HEK293T (cell line): ENCODE measurements at regions not wholly inside any gene's neighbourhood (a gene's known extent, or its start where the extent isn't known, plus 50 kb on each side); places are given as distances from the start of the nearest gene placed in this dataset.

ENCODE experiments used
- CTCF ChIA-PET: fragments of 350-600 bp; formaldehyde crosslinking; extraction: SDS; loops from one replicate; lab custom pipeline; 2021; ENCODE audit warnings: antibody characterized with exemption, inconsistent platforms; lab: Yijun Ruan, JAX
- POLR2A ChIA-PET: fragments of 350-600 bp; formaldehyde crosslinking; extraction: SDS; loops from one replicate; lab custom pipeline; 2020; ENCODE audit warnings: antibody characterized with exemption, inconsistent platforms; lab: Yijun Ruan, JAX
- DNase-seq: peaks from one replicate; pipeline ENCODE4 v3.0.0; 2012; ENCODE audit warnings: mixed read lengths; ENCODE audit errors: extremely low spot score
- ARNT ChIP-seq: fragments of 450-650 bp; IDR thresholded peaks from 2 replicates; pipeline ENCODE4 v1.6.1; 2017; ENCODE audit warnings: mild to moderate bottlenecking
- BHLHE40 ChIP-seq: fragments of 450-650 bp; IDR thresholded peaks from 2 replicates; pipeline ENCODE4 v1.6.1; 2016; ENCODE audit warnings: mild to moderate bottlenecking, moderate library complexity, borderline replicate concordance
- CTBP1 ChIP-seq: fragments of 450-650 bp; IDR thresholded peaks from 2 replicates; pipeline ENCODE4 v1.6.1; 2016; ENCODE audit warnings: borderline replicate concordance
- ELF4 ChIP-seq: fragments of 450-650 bp; IDR thresholded peaks from 2 replicates; pipeline ENCODE4 v1.6.1; 2017; ENCODE audit warnings: antibody characterized with exemption
- FOXA1 ChIP-seq: fragments of 450-650 bp; IDR thresholded peaks from 2 replicates; pipeline ENCODE4 v1.6.1; 2016; ENCODE audit warnings: mild to moderate bottlenecking
- FOXK2 ChIP-seq: fragments of 450-650 bp; IDR thresholded peaks from 2 replicates; pipeline ENCODE4 v1.6.1; 2016; ENCODE audit warnings: mild to moderate bottlenecking
- FOXM1 ChIP-seq: fragments of 450-650 bp; IDR thresholded peaks from 2 replicates; pipeline ENCODE4 v1.6.1; 2017; ENCODE audit warnings: mild to moderate bottlenecking, borderline replicate concordance
- HDGF ChIP-seq: fragments of 450-650 bp; IDR thresholded peaks from 2 replicates; pipeline ENCODE4 v1.6.1; 2017; ENCODE audit warnings: antibody characterized with exemption, borderline replicate concordance
- L3MBTL2 ChIP-seq: fragments of 450-650 bp; conservative IDR thresholded peaks from 2 replicates; pipeline ENCODE4 v1.6.1; 2016; ENCODE audit warnings: mild to moderate bottlenecking
- LEF1 ChIP-seq: fragments of 450-650 bp; IDR thresholded peaks from 2 replicates; pipeline ENCODE4 v1.6.1; 2017; ENCODE audit warnings: mild to moderate bottlenecking, borderline replicate concordance
- NFRKB ChIP-seq: fragments of 450-650 bp; IDR thresholded peaks from 2 replicates; pipeline ENCODE4 v1.6.1; 2016; ENCODE audit warnings: mild to moderate bottlenecking, moderate library complexity
- PKNOX1 ChIP-seq: fragments of 450-650 bp; IDR thresholded peaks from 2 replicates; pipeline ENCODE4 v1.6.1; 2016
- SP1 ChIP-seq: fragments of 450-650 bp; IDR thresholded peaks from 2 replicates; pipeline ENCODE4 v1.6.1; 2017
- SUZ12 ChIP-seq: fragments of 450-650 bp; IDR thresholded peaks from 2 replicates; pipeline ENCODE4 v1.6.1; 2016; ENCODE audit warnings: mild to moderate bottlenecking
- TARDBP ChIP-seq: fragments of 450-650 bp; IDR thresholded peaks from 2 replicates; pipeline ENCODE4 v1.6.1; 2016
- ZNF384 ChIP-seq: fragments of 450-650 bp; IDR thresholded peaks from 2 replicates; pipeline ENCODE4 v1.6.1; 2016

DNA sequence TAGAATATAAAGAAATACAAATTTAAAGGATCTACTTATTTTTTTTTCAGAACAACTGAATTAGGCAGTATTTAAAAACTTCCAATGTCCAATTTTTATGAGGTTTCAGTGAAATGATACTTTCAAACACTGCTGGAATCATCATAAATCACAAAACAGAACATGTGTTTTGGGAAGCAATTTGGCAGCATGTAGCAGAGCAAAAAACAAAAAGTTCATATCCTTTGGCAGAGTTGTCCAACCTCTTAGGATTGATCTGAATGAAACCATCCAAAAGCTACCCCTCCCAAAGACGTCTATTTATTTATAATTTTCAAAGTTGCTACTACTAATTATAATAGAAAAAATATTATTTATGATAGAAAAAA, 192.4 kb upstream of the PUM3 start:
- DNase-seq: no peak
- CTCF ChIA-PET: no interaction called here
- POLR2A ChIA-PET: no interaction called here
- TF ChIP-seq HDGF: no peak
- no peak for TF ChIP-seq FOXA1
- TF ChIP-seq CTBP1: no peak
- no peak for TF ChIP-seq SP1
- TF ChIP-seq FOXK2: no peak

- no peak for DNase-seq
- TF ChIP-seq ARNT (no peak), BHLHE40 (no peak), SP1 (no peak), NFRKB (no peak), LEF1 (no peak)
- ChIA-PET POLR2A (no interaction called here), CTCF (no interaction called here)
Measured at GRCh38 chr9:3035579-3036332, 191.9 kb upstream of the PUM3 start.

DNA sequence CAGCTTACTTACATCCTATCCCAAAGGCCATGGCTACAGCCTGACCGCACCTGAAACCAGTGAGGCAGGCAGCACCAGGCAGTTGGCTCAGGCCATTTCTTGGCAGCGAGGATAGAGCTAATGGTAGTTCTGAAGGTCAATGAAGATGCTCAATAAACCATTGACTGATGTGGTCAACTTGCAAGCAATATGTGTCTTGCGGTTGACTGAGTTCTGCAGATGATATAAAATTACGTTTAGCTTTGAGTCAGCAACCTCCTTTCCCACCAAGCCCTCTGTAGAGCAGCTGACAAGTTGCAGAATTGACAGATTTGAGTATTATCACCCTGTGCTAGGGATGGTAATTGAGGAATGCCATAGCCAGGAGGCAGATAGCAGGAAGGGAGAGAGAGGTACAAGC, 189.0 kb upstream of the PUM3 start:
- CTCF ChIA-PET: no interaction called here
- no peak for DNase-seq
- no peak for TF ChIP-seq SUZ12
- TF ChIP-seq FOXM1: no peak
- no peak for TF ChIP-seq ZNF384
- TF ChIP-seq SP1: no peak
- no peak for TF ChIP-seq FOXK2
- TF ChIP-seq ARNT: no peak
- TF ChIP-seq LEF1: no peak
- no peak for TF ChIP-seq NFRKB
- no peak for TF ChIP-seq BHLHE40
- TF ChIP-seq FOXA1: no peak
- TF ChIP-seq ELF4: no peak
- no peak for TF ChIP-seq PKNOX1
- no peak for TF ChIP-seq CTBP1
- TF ChIP-seq HDGF: no peak
- POLR2A ChIA-PET: no interaction called here

GRCh38 chr9:3028535-3028934, 184.6 kb upstream of the PUM3 start:
- peak; percentile 46 for DNase-seq
- TF ChIP-seq LEF1 (no peak), PKNOX1 (peak; percentile 86)
- CTCF ChIA-PET: no interaction called here
- POLR2A ChIA-PET: no interaction called here

DNA sequence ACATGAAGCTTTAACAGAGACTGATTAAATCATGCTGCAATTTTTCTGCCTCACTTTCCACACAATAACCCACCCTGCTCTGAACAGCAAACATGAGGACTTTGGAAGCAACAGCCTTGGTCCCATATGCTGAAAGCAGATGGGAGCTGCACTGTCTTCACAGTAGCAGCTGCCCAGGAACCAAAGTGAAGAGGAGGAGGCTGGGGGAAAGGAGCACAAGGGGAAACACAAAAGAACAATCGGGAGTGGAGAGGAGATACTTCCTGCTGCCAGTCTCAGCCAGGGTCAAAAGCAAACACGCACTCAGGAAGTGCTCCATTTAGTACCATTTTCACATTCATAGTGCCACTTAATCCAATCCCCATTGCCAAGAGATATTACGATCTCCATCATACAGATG, 183.3 kb upstream of the PUM3 start:
- CTCF ChIA-PET: interaction anchor here (0.5 kb wide), 1 partner anchor 1140 kb away, joined by 3 read pairs; no protein-coding TSS in a partner anchor
- POLR2A ChIA-PET: no interaction called here
- no peak for DNase-seq
- TF ChIP-seq L3MBTL2: no peak

DNA sequence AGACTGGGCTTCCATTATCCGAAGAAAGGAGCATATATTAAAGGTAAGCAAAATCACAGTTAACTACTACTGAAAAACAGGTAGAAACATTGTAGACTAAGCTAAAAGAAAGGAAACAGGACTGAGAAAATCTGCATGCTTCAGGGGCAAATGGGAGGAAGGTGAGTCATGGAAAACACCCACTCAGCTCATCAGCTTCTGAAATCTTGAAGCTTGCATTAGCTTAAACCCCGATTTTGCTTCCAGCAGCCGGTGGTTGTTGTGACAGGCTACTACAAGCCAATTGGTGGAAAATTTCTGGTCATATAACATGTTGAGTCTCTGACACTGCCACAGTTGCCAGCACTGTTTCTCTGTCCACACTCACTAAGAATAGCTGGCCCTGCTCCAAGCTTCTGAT, 179.6 kb upstream of the PUM3 start:
- ChIA-PET CTCF (no interaction called here), POLR2A (no interaction called here)
- DNase-seq: no peak
- no peak for TF ChIP-seq FOXM1
- no peak for TF ChIP-seq NFRKB
- no peak for TF ChIP-seq HDGF
- TF ChIP-seq ZNF384: no peak
- no peak for TF ChIP-seq ARNT
- no peak for TF ChIP-seq L3MBTL2
- TF ChIP-seq BHLHE40: no peak
- TF ChIP-seq FOXA1: no peak
- TF ChIP-seq CTBP1: no peak
- TF ChIP-seq PKNOX1: no peak
- no peak for TF ChIP-seq SUZ12
- TF ChIP-seq TARDBP: no peak
- no peak for TF ChIP-seq LEF1
- no peak for TF ChIP-seq FOXK2
- TF ChIP-seq ELF4: no peak
- TF ChIP-seq SP1: no peak

- ChIA-PET CTCF (no interaction called here), POLR2A (no interaction called here)
- no peak for DNase-seq
- TF ChIP-seq ELF4 (no peak), FOXA1 (no peak), CTBP1 (no peak), TARDBP (no peak), FOXM1 (no peak), ZNF384 (no peak), L3MBTL2 (no peak)
Measured at GRCh38 chr9:3018691-3019230, 174.9 kb upstream of the PUM3 start.
